MM.1S (cell line): ENCODE measurements at regions not wholly inside any gene's neighbourhood (a gene's known extent, or its start where the extent isn't known, plus 50 kb on each side); places are given as distances from the start of the nearest gene placed in this dataset.

Experiments
- DNase-seq: peaks from one replicate; pipeline ENCODE4 v3.0.0-alpha.2; 2015
- H2AFZ ChIP-seq: fragments of 300-600 bp; sonication (generic); 2 replicates; pipeline ENCODE4 v1.6.0; 2016; ENCODE audit warnings: antibody characterized with exemption, low read length
- H3F3A ChIP-seq: fragments of 300-600 bp; sonication (generic); 2 replicates; pipeline ENCODE4 v1.6.1; 2016; ENCODE audit warnings: mild to moderate bottlenecking, antibody characterized with exemption, low read length, moderate library complexity, mixed read lengths; ENCODE audit not compliant: insufficient read depth
- H3K27ac ChIP-seq: fragments of 300-600 bp; sonication (generic); 2 replicates; pipeline ENCODE4 v1.5.1; 2016; ENCODE audit warnings: mild to moderate bottlenecking, low read length
- H3K27me3 ChIP-seq: fragments of 300-600 bp; sonication (generic); replicated peaks from 2 replicates; pipeline ENCODE4 v1.6.0; 2016; ENCODE audit warnings: low read length; ENCODE audit not compliant: insufficient read depth
- H3K36me3 ChIP-seq: fragments of 300-600 bp; sonication (generic); replicated peaks from 2 replicates; pipeline ENCODE4 v1.6.1; 2016; ENCODE audit warnings: mild to moderate bottlenecking, low read length, mixed read lengths; ENCODE audit not compliant: insufficient read depth
- H3K4me1 ChIP-seq: fragments of 300-600 bp; sonication (generic); 2 replicates; pipeline ENCODE4 v1.6.1; 2016; ENCODE audit warnings: low read length, mixed read lengths
- H3K4me2 ChIP-seq: fragments of 300-600 bp; sonication (generic); 2 replicates; pipeline ENCODE4 v1.6.0; 2016; ENCODE audit warnings: low read depth, low read length
- H3K4me3 ChIP-seq: fragments of 300-600 bp; sonication (generic); 2 replicates; pipeline ENCODE4 v1.5.1; 2016; ENCODE audit warnings: low read length, mixed read lengths
- H3K79me2 ChIP-seq: fragments of 300-600 bp; sonication (generic); 2 replicates; pipeline ENCODE4 v1.6.1; 2016; ENCODE audit warnings: mixed run types, low read length, mixed read lengths
- H3K9ac ChIP-seq: fragments of 300-600 bp; sonication (generic); 2 replicates; pipeline ENCODE4 v1.6.1; 2016; ENCODE audit warnings: low read length, mixed read lengths
- H3K9me2 ChIP-seq: fragments of 300-600 bp; sonication (generic); replicated peaks from 2 replicates; pipeline ENCODE4 v1.6.1; 2016; ENCODE audit warnings: mild to moderate bottlenecking, low read length, mixed read lengths; ENCODE audit not compliant: insufficient read depth
- H3K9me3 ChIP-seq: fragments of 300-600 bp; sonication (generic); replicated peaks from 2 replicates; pipeline ENCODE4 v1.6.1; 2016; ENCODE audit warnings: mild to moderate bottlenecking, low read length, mixed read lengths; ENCODE audit not compliant: insufficient read depth
- H4K20me1 ChIP-seq: fragments of 300-600 bp; sonication (generic); 2 replicates; pipeline ENCODE4 v1.6.1; 2016; ENCODE audit warnings: mild to moderate bottlenecking, low read length, moderate library complexity, mixed read lengths; ENCODE audit not compliant: insufficient read depth
- EZH2 ChIP-seq: fragments of 300-600 bp; sonication (generic); optimal IDR thresholded peaks from 2 replicates; pipeline ENCODE3; 2017; ENCODE audit warnings: low read depth, mild to moderate bottlenecking, antibody characterized with exemption, low read length, mixed read lengths
- EZH2phosphoT487 ChIP-seq: fragments of 300-600 bp; sonication (generic); IDR thresholded peaks from 2 replicates; pipeline ENCODE4 v1.6.1; 2018; ENCODE audit warnings: antibody characterized with exemption, low read length
- TF ChIP-seq, protein P1 (sequence below): fragments of 300-600 bp; sonication (generic); IDR thresholded peaks from 2 replicates; pipeline ENCODE4 v1.5.1; 2016; ENCODE audit warnings: antibody characterized with exemption, low read length, mixed read lengths

DNA sequence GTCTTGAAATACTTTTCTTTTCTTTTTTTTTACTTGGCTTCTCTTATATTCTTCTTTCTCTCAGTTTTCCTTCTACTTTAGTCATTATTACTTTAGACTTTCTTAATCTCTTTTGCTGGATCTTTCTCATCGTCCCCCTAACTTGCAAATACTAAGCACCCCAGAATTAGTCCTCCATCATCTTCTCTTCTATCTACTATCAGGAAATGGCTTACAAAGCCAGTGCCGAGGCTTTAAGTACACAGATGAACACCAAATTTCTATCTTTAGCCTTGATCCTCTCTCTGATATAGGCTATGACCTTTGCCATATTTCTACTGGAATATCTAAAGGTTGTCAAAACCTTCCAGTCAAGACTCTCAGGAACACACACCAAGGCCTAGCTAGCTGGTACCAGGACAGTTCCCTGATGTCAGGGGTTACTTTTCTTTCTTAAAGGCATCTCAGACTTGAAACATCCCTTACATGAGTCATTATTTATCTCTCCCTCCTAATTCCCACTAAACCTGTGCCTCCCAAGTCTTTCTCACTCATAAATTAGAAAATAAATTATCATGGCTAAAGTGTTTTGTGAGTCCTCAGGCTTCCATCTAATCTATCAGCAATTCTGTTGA lies 278.6 kb upstream of the TCF21 start:
- Histone ChIP-seq H3K9ac (no peak overlapping the region), H3K9me2 (no peaks in the 10 kb centered on the region), H2AFZ (no peak overlapping the region), H3F3A (no peaks in the 10 kb centered on the region), H3K4me2 (no peak overlapping the region), H3K9me3 (no peaks in the 10 kb centered on the region), H4K20me1 (no peaks in the 10 kb centered on the region), H3K79me2 (no peaks in the 10 kb centered on the region), H3K4me1 (no peaks in the 10 kb centered on the region), H3K27me3 (no peaks in the 10 kb centered on the region), H3K27ac (no peak overlapping the region), H3K4me3 (no peak overlapping the region), H3K36me3 (no peaks in the 10 kb centered on the region)
- DNase-seq, result no peak
- TF ChIP-seq EZH2, result no peak
- no peak for TF ChIP-seq EZH2phosphoT487
- TF ChIP-seq, protein P1, sequence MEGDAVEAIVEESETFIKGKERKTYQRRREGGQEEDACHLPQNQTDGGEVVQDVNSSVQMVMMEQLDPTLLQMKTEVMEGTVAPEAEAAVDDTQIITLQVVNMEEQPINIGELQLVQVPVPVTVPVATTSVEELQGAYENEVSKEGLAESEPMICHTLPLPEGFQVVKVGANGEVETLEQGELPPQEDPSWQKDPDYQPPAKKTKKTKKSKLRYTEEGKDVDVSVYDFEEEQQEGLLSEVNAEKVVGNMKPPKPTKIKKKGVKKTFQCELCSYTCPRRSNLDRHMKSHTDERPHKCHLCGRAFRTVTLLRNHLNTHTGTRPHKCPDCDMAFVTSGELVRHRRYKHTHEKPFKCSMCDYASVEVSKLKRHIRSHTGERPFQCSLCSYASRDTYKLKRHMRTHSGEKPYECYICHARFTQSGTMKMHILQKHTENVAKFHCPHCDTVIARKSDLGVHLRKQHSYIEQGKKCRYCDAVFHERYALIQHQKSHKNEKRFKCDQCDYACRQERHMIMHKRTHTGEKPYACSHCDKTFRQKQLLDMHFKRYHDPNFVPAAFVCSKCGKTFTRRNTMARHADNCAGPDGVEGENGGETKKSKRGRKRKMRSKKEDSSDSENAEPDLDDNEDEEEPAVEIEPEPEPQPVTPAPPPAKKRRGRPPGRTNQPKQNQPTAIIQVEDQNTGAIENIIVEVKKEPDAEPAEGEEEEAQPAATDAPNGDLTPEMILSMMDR, result no peak

DNA sequence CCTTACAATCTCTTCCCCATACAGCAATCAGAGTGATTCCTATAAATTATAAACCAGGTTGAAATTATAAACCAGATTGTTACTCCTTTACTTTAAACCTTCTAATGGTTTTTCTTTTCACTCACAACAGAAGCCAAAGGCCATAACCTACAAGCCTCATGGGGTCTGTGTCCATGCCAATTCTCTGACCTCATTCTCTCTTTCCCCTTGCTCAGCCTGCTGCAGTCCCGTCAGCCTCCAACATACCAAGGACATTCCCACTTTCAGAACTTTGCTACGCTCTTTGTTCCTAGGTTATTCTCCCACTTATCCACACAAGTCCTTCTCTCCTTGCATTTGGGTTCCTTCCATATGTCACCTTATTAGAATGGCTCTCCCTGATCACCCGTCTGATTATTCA lies 277.9 kb upstream of the TCF21 start:
- no peak overlapping the region for H3K27ac ChIP-seq
- H3K4me2 ChIP-seq, result no peak overlapping the region

DNA sequence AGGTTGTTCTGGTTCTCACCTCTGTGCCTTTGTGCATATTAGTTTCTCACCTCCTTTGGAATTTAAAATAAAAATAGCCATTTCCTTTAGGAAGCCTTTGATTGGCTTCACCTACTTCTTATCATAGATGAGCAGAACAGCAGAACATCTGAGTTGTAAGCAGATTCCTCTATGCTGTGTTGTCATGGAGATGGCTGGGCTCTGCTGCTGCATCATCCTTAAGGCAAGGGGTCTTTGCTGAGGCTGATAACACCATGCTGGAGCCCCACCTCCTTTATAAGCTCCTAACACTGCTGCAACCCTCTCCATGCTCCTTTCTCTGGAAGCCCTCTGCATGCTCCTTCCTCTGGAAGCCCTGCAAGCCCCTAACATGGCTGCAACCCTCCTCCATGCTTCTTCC lies 276.5 kb upstream of the TCF21 start:
- Histone ChIP-seq H3K4me1 (no peaks in the 10 kb centered on the region), H2AFZ (no peak overlapping the region), H3K9me2 (no peaks in the 10 kb centered on the region), H3F3A (no peaks in the 10 kb centered on the region), H3K79me2 (no peaks in the 10 kb centered on the region), H3K27me3 (no peaks in the 10 kb centered on the region), H3K27ac (no peak overlapping the region), H3K36me3 (no peaks in the 10 kb centered on the region), H3K9me3 (no peaks in the 10 kb centered on the region), H3K9ac (no peak overlapping the region), H3K4me2 (no peak overlapping the region), H3K4me3 (no peak overlapping the region), H4K20me1 (no peaks in the 10 kb centered on the region)
- DNase-seq, result no peak
- TF ChIP-seq, protein P1, result no peak
- no peak for TF ChIP-seq EZH2phosphoT487
- TF ChIP-seq EZH2, result no peak

More for the DNA sequence above, 277.9 kb upstream of the TCF21 start:
- H3K9me3 ChIP-seq, result no peaks in the 10 kb centered on the region
- no peaks in the 10 kb centered on the region for H3K36me3 ChIP-seq
- no peaks in the 10 kb centered on the region for H3K79me2 ChIP-seq
- H3F3A ChIP-seq, result no peaks in the 10 kb centered on the region
- no peaks in the 10 kb centered on the region for H3K9me2 ChIP-seq
- H4K20me1 ChIP-seq, result no peaks in the 10 kb centered on the region
- no peaks in the 10 kb centered on the region for H3K27me3 ChIP-seq
- H2AFZ ChIP-seq, result no peak overlapping the region
- no peak overlapping the region for H3K9ac ChIP-seq
- no peak overlapping the region for H3K4me3 ChIP-seq
- DNase-seq, result no peak
- no peaks in the 10 kb centered on the region for H3K4me1 ChIP-seq
- TF ChIP-seq EZH2, result no peak
- TF ChIP-seq, protein P1, result no peak
- TF ChIP-seq EZH2phosphoT487, result no peak
